Endothelial cell of umbilical vein (primary cell): ENCODE measurements at regions not wholly inside any gene's neighbourhood (a gene's known extent, or its start where the extent isn't known, plus 50 kb on each side); places are given as distances from the start of the nearest gene placed in this dataset.

Source experiments
- BruUV-seq: library from RNA; stranded (reverse); fragments of 400-500 nt; replicated peaks from 2 replicates; lab custom pipeline; 2021; lab: Mats Ljungman, UMichigan
- CTCF ChIA-PET: fragments of 300-600, 350-600 bp; sonication (Branson Sonifier 250); formaldehyde crosslinking; loops from one replicate; lab custom pipeline; 2021; ENCODE audit warnings: antibody characterized with exemption, inconsistent platforms; lab: Charles Lee
- POLR2A ChIA-PET: fragments of 300-600, 350-600 bp; sonication (Branson Sonifier 250); formaldehyde crosslinking; loops from one replicate; lab custom pipeline; 2021; ENCODE audit warnings: antibody characterized with exemption, inconsistent platforms; lab: Charles Lee
- DNase-seq: peaks from one replicate; pipeline ENCODE4 v3.0.0-alpha.2; 2011; ENCODE audit warnings: low read depth, low spot score
- FAIRE-seq: peaks from 2 replicates; lab custom pipeline; 2011; peaks lifted over from hg19 to GRCh38; lab: Jason Lieb, UNC
- H2AFZ ChIP-seq: 2 replicates; pipeline ENCODE4 v1.6.0; 2012; ENCODE audit warnings: low read depth, low read length, control low read depth, inconsistent platforms
- H3K27ac ChIP-seq: 2 replicates; pipeline ENCODE4 v1.5.1; 2011; ENCODE audit warnings: low read depth, mild to moderate bottlenecking, control low read depth, low read length, moderate library complexity; ENCODE audit not compliant: insufficient read depth
- H3K27me3 ChIP-seq, 2 experiments: 2 replicates each; pipeline versions ENCODE4 v1.6.0 to v1.6.1; 2011; ENCODE audit warnings: low read length in 2 of 2, mixed read lengths in 1 of 2; ENCODE audit not compliant: control insufficient read depth in 2 of 2, insufficient read depth in 2 of 2
- H3K36me3 ChIP-seq, 2 experiments: 2 replicates in 1 of 2; 3 replicates in 1 of 2; pipeline ENCODE4 v1.5.1; 2011; ENCODE audit warnings: low read length in 2 of 2, mild to moderate bottlenecking in 1 of 2, moderate library complexity in 1 of 2; ENCODE audit not compliant: control insufficient read depth in 2 of 2, insufficient read depth in 2 of 2; ENCODE audit errors: extremely low read depth in 1 of 2
- H3K4me1 ChIP-seq: 3 replicates; pipeline ENCODE4 v1.5.1; 2011; ENCODE audit warnings: mild to moderate bottlenecking, low read length; ENCODE audit not compliant: control insufficient read depth, insufficient read depth; ENCODE audit errors: extremely low read depth
- H3K4me2 ChIP-seq: 2 replicates; pipeline ENCODE4 v1.6.1; 2011; ENCODE audit warnings: low read length, control low read depth, mixed read lengths; ENCODE audit not compliant: insufficient read depth
- H3K4me3 ChIP-seq, 3 experiments: fragments of 200-600 bp in 1 of 3; sonication (generic), shearing (Covaris generic) in 1 of 3; replicated peaks in 1 of 3; 2 replicates each; pipeline ENCODE4 v1.5.1; 2011 to 2016; ENCODE audit warnings: control low read depth in 3 of 3, low read length in 3 of 3, mild to moderate bottlenecking in 2 of 3, inconsistent platforms in 1 of 3, low read depth in 1 of 3, moderate library complexity in 1 of 3; ENCODE audit not compliant: insufficient read depth in 1 of 3
- H3K79me2 ChIP-seq: 2 replicates; pipeline ENCODE4 v1.6.0; 2012; ENCODE audit warnings: low read length, inconsistent platforms; ENCODE audit not compliant: control insufficient read depth, insufficient read depth
- H3K9ac ChIP-seq: replicated peaks from 2 replicates; pipeline ENCODE3; 2011; ENCODE audit warnings: low read length, control low read depth; ENCODE audit not compliant: insufficient read depth; ENCODE audit errors: extremely low read depth
- H3K9me1 ChIP-seq: replicated peaks from 3 replicates; pipeline ENCODE4 v1.6.0; 2011; ENCODE audit warnings: mild to moderate bottlenecking, low read length; ENCODE audit not compliant: control insufficient read depth, insufficient read depth; ENCODE audit errors: extremely low read depth
- H3K9me3 ChIP-seq: replicated peaks from 2 replicates; pipeline ENCODE4 v1.5.1; 2012; ENCODE audit warnings: low read length, inconsistent platforms; ENCODE audit not compliant: control insufficient read depth, insufficient read depth
- H4K20me1 ChIP-seq: replicated peaks from 2 replicates; pipeline ENCODE3; 2011; ENCODE audit warnings: mild to moderate bottlenecking, low read length; ENCODE audit not compliant: control insufficient read depth, insufficient read depth; ENCODE audit errors: extremely low read depth
- EZH2 ChIP-seq: IDR thresholded peaks from 2 replicates; pipeline ENCODE4 v1.6.1; 2012; ENCODE audit warnings: borderline replicate concordance, low read depth, mild to moderate bottlenecking, moderate library complexity, low read length, inconsistent platforms; ENCODE audit not compliant: severe bottlenecking
- FOS ChIP-seq: IDR thresholded peaks from 2 replicates; pipeline ENCODE4 v1.6.1; 2011; ENCODE audit warnings: mild to moderate bottlenecking, low read length, moderate library complexity, borderline replicate concordance; ENCODE audit not compliant: insufficient read depth
- GATA2 ChIP-seq: IDR thresholded peaks from 2 replicates; pipeline ENCODE4 v1.7.0; 2011; ENCODE audit warnings: low read depth, mild to moderate bottlenecking, moderate library complexity, mixed read lengths, low read length; ENCODE audit not compliant: insufficient read length, insufficient read depth
- JUN ChIP-seq: IDR thresholded peaks from 2 replicates; pipeline ENCODE4 v1.6.1; 2011; ENCODE audit warnings: borderline replicate concordance, low read depth; ENCODE audit not compliant: insufficient read length, insufficient read depth
- MYC ChIP-seq: IDR thresholded peaks from one replicate; pipeline ENCODE4 v1.6.1; 2011; ENCODE audit warnings: mild to moderate bottlenecking, low read depth, low read length
- POLR2A ChIP-seq: IDR thresholded peaks from 2 replicates; pipeline ENCODE4 v1.6.1; 2012; ENCODE audit warnings: low read depth, mild to moderate bottlenecking, control low read depth, low read length
- POLR2AphosphoS5 ChIP-seq: IDR thresholded peaks from 2 replicates; pipeline ENCODE4 v1.6.1; 2012; ENCODE audit warnings: low read depth, mild to moderate bottlenecking, control low read depth, low read length, moderate library complexity; ENCODE audit not compliant: insufficient read depth
- dilution Hi-C: fragments of 300-500 bp; cut with MboI; formaldehyde crosslinking; loops from one replicate; pipeline ENCODE4 v1.15.0; 2019; ENCODE audit warnings: low sequenced_read_pairs; ENCODE audit not compliant: extremely low pct_ligation_motif_present
- intact Hi-C: fragments of 100-400 bp; cut with micrococcal nuclease; formaldehyde crosslinking; loops from one replicate; pipeline ENCODE4 v1.10.0; 2022
- TF ChIP-seq, protein P1 (sequence below): IDR thresholded peaks from 2 replicates; pipeline ENCODE4 v1.6.1; 2011; ENCODE audit not compliant: insufficient read depth, insufficient read length
- TF ChIP-seq, protein P2 (sequence below), 2 donors: IDR thresholded peaks; 1 replicate in 1 of 2; 2 replicates in 1 of 2; pipeline ENCODE4 v1.5.1; 2011; ENCODE audit warnings: low read length in 2 of 2, mild to moderate bottlenecking in 2 of 2, moderate library complexity in 2 of 2, control low read depth in 1 of 2, inconsistent platforms in 1 of 2, low read depth in 1 of 2; ENCODE audit not compliant: insufficient read depth in 1 of 2; ENCODE audit errors: extremely low read depth in 1 of 2

DNA sequence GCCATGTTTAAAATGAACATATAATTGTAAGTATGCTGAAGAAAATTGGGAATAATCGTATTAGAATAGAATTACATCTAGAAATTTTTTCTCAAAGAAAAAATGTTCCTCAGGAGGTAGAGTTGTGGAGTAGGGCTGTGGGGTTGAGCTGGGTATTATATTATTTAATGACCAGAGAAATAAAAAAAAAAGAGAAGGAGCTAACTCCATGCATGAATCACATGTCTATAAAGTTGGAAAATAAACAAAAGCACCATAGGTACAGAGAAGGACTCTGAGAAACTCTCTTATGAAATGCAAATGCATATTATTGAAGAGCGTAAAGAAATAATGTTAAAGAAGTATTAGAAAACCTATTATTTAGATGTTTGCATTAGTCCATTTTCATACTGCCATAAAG lies 405.5 kb downstream of the EFNB2 start:
- Histone ChIP-seq H3K4me2 (no peak overlapping the region), H3K4me1 (peaks cover 14% of the 10 kb centered on the region), H4K20me1 (no peaks in the 10 kb centered on the region), H3K79me2 (no peaks in the 10 kb centered on the region), H3K27ac (no peak overlapping the region), H3K4me3 (no peak overlapping the region), H3K9me3 (no peaks in the 10 kb centered on the region), H3K9ac (no peak overlapping the region), H2AFZ (no peak overlapping the region), H3K9me1 (no peaks in the 10 kb centered on the region), H3K36me3 (no peaks in the 10 kb centered on the region), H3K27me3 (no peaks in the 10 kb centered on the region)
- DNase-seq (no peak), FAIRE-seq (no peak)
- no TSS peak for BruUV-seq
- intact Hi-C loops (no loop called here), dilution Hi-C loops (no loop called here)
- POLR2A ChIA-PET = no interaction called here
- TF ChIP-seq EZH2 (no peak), POLR2AphosphoS5 (no peak), POLR2A (no peak), MYC (no peak), FOS (no peak), GATA2 (no peak), JUN (no peak)
- TF ChIP-seq, protein P1, sequence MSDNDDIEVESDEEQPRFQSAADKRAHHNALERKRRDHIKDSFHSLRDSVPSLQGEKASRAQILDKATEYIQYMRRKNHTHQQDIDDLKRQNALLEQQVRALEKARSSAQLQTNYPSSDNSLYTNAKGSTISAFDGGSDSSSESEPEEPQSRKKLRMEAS = no peak
- TF ChIP-seq, protein P2, sequence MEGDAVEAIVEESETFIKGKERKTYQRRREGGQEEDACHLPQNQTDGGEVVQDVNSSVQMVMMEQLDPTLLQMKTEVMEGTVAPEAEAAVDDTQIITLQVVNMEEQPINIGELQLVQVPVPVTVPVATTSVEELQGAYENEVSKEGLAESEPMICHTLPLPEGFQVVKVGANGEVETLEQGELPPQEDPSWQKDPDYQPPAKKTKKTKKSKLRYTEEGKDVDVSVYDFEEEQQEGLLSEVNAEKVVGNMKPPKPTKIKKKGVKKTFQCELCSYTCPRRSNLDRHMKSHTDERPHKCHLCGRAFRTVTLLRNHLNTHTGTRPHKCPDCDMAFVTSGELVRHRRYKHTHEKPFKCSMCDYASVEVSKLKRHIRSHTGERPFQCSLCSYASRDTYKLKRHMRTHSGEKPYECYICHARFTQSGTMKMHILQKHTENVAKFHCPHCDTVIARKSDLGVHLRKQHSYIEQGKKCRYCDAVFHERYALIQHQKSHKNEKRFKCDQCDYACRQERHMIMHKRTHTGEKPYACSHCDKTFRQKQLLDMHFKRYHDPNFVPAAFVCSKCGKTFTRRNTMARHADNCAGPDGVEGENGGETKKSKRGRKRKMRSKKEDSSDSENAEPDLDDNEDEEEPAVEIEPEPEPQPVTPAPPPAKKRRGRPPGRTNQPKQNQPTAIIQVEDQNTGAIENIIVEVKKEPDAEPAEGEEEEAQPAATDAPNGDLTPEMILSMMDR (IDR thresholded peaks at IDR 0.05; ENCODE audit: extremely low read depth in 1 of 2, insufficient read depth in 1 of 2, low read depth in 1 of 2, low read length in 2 of 2) = no peak
- CTCF ChIA-PET = no interaction called here
